A673 (cell line): ENCODE measurements at regions not wholly inside any gene's neighbourhood (a gene's known extent, or its start where the extent isn't known, plus 50 kb on each side); places are given as distances from the start of the nearest gene placed in this dataset.

ENCODE experiments used
- BruUV-seq: library from RNA; stranded (reverse); fragments of 400-500 nt; replicated peaks from 2 replicates; lab custom pipeline; 2021; lab: Mats Ljungman, UMichigan
- CTCF ChIA-PET: fragments of 300-600 bp; sonication (Branson Sonifier 250); formaldehyde crosslinking; loops from one replicate; lab custom pipeline; 2022; ENCODE audit warnings: antibody characterized with exemption; lab: Charles Lee
- POLR2A ChIA-PET: fragments of 300-600 bp; sonication (Branson Sonifier 250); formaldehyde crosslinking; loops from one replicate; lab custom pipeline; 2022; ENCODE audit warnings: antibody characterized with exemption; ENCODE audit not compliant: low non-redundant PET; lab: Charles Lee
- DNase-seq: peaks from one replicate; pipeline ENCODE4 v3.0.0-alpha.2; 2015; ENCODE audit warnings: low spot score
- H3K27ac ChIP-seq: fragments of 200-600 bp; sonication (generic); 2 replicates; pipeline ENCODE4 v1.5.1; 2016; ENCODE audit warnings: mixed run types, low read depth, mild to moderate bottlenecking, mixed read lengths, antibody characterized with exemption, low read length; ENCODE audit not compliant: poor library complexity, severe bottlenecking
- H3K27me3 ChIP-seq: fragments of 200-600 bp; sonication (generic); replicated peaks from 2 replicates; pipeline ENCODE4 v1.6.1; 2017; ENCODE audit warnings: mixed run types, low read depth, mild to moderate bottlenecking, mixed read lengths, antibody characterized with exemption, low read length; ENCODE audit not compliant: insufficient read depth, poor library complexity
- H3K36me3 ChIP-seq: fragments of 200-600 bp; sonication (generic); 2 replicates; pipeline ENCODE4 v1.6.1; 2016; ENCODE audit warnings: mixed run types, mild to moderate bottlenecking, mixed read lengths, antibody characterized with exemption, low read length; ENCODE audit not compliant: insufficient read depth, poor library complexity, severe bottlenecking
- H3K4me1 ChIP-seq: fragments of 200-600 bp; sonication (generic); 2 replicates; pipeline ENCODE4 v1.6.1; 2017; ENCODE audit warnings: mixed run types, mild to moderate bottlenecking, mixed read lengths, antibody characterized with exemption, low read length; ENCODE audit not compliant: insufficient read depth, poor library complexity, severe bottlenecking
- H3K4me3 ChIP-seq: fragments of 200-600 bp; sonication (generic); 2 replicates; pipeline ENCODE4 v1.5.1; 2016; ENCODE audit warnings: low read depth, mixed run types, mild to moderate bottlenecking, mixed read lengths, low read length; ENCODE audit not compliant: poor library complexity, severe bottlenecking
- H3K9me3 ChIP-seq: fragments of 200-600 bp; sonication (generic); 2 replicates; pipeline ENCODE4 v1.6.1; 2016; ENCODE audit warnings: mixed run types, low read depth, mild to moderate bottlenecking, mixed read lengths, antibody characterized with exemption, low read length; ENCODE audit not compliant: poor library complexity, severe bottlenecking
- EZH2 ChIP-seq: fragments of 200-600 bp; sonication (generic); IDR thresholded peaks from 2 replicates; pipeline ENCODE4 v1.6.1; 2017; ENCODE audit warnings: borderline replicate concordance, low read depth, mild to moderate bottlenecking, mixed read lengths, antibody characterized with exemption, low read length; ENCODE audit not compliant: poor library complexity, severe bottlenecking
- intact Hi-C: fragments of 100-400 bp; cut with micrococcal nuclease; formaldehyde crosslinking; loops from one replicate; pipeline ENCODE4 v1.10.0; 2022; ENCODE audit not compliant: unreplicated experiment
- TF ChIP-seq, protein P1 (sequence below): fragments of 300-800, 200-600 bp; sonication (generic); conservative IDR thresholded peaks from 2 replicates; pipeline ENCODE4 v1.5.1; 2017; ENCODE audit warnings: low read depth, mild to moderate bottlenecking, antibody characterized with exemption, low read length, moderate library complexity, mixed read lengths

DNA sequence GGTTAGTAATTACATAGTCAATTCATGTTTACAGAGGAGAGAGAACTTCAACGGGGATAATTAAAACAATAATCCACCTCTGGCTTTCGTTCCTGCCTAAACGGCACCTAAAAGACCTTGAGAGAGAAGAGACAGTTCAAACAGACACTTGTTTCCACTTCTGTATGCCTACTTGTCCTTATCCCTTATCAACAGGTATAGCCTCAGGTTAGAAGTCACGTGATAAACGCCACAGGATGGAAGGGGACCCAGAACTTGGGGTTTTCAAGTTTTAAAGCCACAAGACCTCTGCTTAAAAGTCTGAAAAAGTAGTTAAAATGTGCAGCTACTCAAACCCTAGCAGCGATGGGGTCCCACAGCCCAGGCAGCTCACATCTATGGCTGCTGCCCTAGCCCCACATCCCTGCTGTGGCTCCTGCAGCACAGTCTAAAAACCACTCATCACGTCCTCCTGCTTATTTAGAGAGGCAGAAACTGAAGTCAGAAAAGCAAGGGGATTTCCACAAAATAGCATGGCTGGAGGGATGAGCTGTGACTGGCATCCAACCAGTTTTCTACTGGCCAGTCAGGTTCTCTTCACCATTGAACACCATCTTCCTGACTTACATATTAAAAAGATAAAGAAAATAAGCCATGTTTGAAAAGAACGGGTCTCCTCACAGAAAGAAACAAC, 51.2 kb upstream of the SEC16B start:
- POLR2A ChIA-PET: no interaction called here
- H3K9me3 ChIP-seq: peaks cover 7% of the 10 kb centered on the region
- H3K4me3 ChIP-seq: no peak overlapping the region
- no peak overlapping the region for H3K27ac ChIP-seq
- CTCF ChIA-PET: no interaction called here
- H3K27me3 ChIP-seq: no peaks in the 10 kb centered on the region
- peaks cover 6% of the 10 kb centered on the region for H3K4me1 ChIP-seq
- intact Hi-C loops: no loop called here
- no TSS peak for BruUV-seq
- TF ChIP-seq, protein P1, sequence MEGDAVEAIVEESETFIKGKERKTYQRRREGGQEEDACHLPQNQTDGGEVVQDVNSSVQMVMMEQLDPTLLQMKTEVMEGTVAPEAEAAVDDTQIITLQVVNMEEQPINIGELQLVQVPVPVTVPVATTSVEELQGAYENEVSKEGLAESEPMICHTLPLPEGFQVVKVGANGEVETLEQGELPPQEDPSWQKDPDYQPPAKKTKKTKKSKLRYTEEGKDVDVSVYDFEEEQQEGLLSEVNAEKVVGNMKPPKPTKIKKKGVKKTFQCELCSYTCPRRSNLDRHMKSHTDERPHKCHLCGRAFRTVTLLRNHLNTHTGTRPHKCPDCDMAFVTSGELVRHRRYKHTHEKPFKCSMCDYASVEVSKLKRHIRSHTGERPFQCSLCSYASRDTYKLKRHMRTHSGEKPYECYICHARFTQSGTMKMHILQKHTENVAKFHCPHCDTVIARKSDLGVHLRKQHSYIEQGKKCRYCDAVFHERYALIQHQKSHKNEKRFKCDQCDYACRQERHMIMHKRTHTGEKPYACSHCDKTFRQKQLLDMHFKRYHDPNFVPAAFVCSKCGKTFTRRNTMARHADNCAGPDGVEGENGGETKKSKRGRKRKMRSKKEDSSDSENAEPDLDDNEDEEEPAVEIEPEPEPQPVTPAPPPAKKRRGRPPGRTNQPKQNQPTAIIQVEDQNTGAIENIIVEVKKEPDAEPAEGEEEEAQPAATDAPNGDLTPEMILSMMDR: no peak
- H3K36me3 ChIP-seq: no peaks in the 10 kb centered on the region
- no peak for DNase-seq

DNA sequence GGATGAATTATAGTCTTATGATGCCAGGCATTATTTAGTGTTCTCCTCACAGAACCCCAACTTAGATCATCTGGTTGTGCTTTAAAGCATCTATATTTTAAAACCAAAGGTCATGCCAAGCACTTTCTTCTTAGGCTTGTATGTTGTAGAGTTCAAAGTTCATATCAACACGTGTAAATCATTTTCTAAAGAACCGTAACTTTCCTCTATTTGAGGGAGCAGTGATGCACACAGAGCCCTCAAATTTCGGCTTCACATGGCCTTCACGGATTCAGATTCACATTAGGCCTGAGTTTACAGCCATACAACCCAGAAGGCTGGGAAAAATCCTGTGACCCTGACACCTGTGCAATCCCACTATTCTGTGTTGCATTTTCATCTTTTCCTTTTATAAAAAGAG, 52.1 kb upstream of the SEC16B start:
- no peak overlapping the region for H3K27ac ChIP-seq
- no peak for TF ChIP-seq EZH2
- TF ChIP-seq, protein P1: no peak
- intact Hi-C loops: no loop called here
- ChIA-PET POLR2A (no interaction called here), CTCF (no interaction called here)
- BruUV-seq: no TSS peak
- H3K27me3 ChIP-seq: no peaks in the 10 kb centered on the region
- no peaks in the 10 kb centered on the region for H3K36me3 ChIP-seq
- H3K9me3 ChIP-seq: peaks cover 7% of the 10 kb centered on the region
- H3K4me1 ChIP-seq: peaks cover 6% of the 10 kb centered on the region
- H3K4me3 ChIP-seq: no peak overlapping the region
- DNase-seq: no peak

DNA sequence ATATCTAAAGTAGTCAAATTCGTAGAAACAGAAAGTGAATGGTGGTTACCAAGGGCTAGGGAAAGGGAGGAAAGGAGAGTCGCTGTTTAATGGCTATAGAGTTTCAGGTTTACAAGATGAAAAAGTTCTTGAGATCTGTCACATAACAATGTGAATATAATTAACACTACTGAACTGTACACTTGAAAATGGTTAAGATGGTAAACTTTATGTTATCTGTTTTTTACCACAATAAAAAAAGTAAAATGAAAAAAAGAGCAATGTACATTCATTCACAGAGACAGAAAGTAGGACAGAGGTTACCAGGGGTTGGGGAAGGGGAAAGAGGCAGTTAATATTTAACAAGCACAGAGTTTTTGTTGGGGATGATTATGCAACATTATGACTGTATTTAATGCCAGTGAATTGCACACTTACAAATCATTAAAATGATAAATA, 53.3 kb upstream of the SEC16B start:
- TF ChIP-seq EZH2: no peak
- TF ChIP-seq, protein P1: no peak
- no peak overlapping the region for H3K4me3 ChIP-seq
- POLR2A ChIA-PET: no interaction called here
- DNase-seq: no peak
- CTCF ChIA-PET: no interaction called here
- intact Hi-C loops: no loop called here
- H3K9me3 ChIP-seq: no peaks in the 10 kb centered on the region
- BruUV-seq: no TSS peak
- H3K27ac ChIP-seq: no peak overlapping the region
- H3K27me3 ChIP-seq: no peaks in the 10 kb centered on the region
- H3K36me3 ChIP-seq: no peaks in the 10 kb centered on the region
- H3K4me1 ChIP-seq: peaks cover 6% of the 10 kb centered on the region
